Epithelial cell of prostate (primary cell): ENCODE measurements at regions not wholly inside any gene's neighbourhood (a gene's known extent, or its start where the extent isn't known, plus 50 kb on each side); places are given as distances from the start of the nearest gene placed in this dataset.

Source experiments
- DNase-seq: peaks from one replicate; pipeline ENCODE4 v3.0.0-alpha.2; 2011; ENCODE audit warnings: low read depth, low spot score
- H3K27ac ChIP-seq: fragments of 450-650 bp; 2 replicates; pipeline ENCODE4 v1.5.1; 2017; ENCODE audit warnings: mild to moderate bottlenecking

GRCh38 chr5:44663991-44664710 is 144.6 kb upstream of the MRPS30 start:
- no peak for DNase-seq
- peak overlapping the region; percentile 55 for H3K27ac ChIP-seq

- no peak overlapping the region for H3K27ac ChIP-seq
- DNase-seq = no peak
These were observed 146.9 kb upstream of the MRPS30 start for GRCh38 chr5:44661851-44662250.

- DNase-seq = peak; percentile 8
- no peak overlapping the region for H3K27ac ChIP-seq
These were observed 148.5 kb upstream of the MRPS30 start for GRCh38 chr5:44660251-44660650.

- no peak for DNase-seq
- no peak overlapping the region for H3K27ac ChIP-seq
These were observed 149.4 kb upstream of the MRPS30 start for GRCh38 chr5:44659334-44659733.

GRCh38 chr5:44652674-44653073 is 156.1 kb upstream of the MRPS30 start:
- H3K27ac ChIP-seq = no peak overlapping the region
- no peak for DNase-seq

- H3K27ac ChIP-seq = no peak overlapping the region
- no peak for DNase-seq
These were observed 162.7 kb upstream of the MRPS30 start for GRCh38 chr5:44646016-44646415.

- DNase-seq = no peak
These were observed 163.2 kb upstream of the MRPS30 start for GRCh38 chr5:44645502-44645901.

GRCh38 chr5:44644628-44645027 is 164.1 kb upstream of the MRPS30 start:
- no peak for DNase-seq
- no peak overlapping the region for H3K27ac ChIP-seq

More at GRCh38 chr5:44645502-44645901, 163.2 kb upstream of the MRPS30 start:
- no peak overlapping the region for H3K27ac ChIP-seq

- DNase-seq = no peak
- H3K27ac ChIP-seq = no peak overlapping the region
These were observed 166.9 kb upstream of the MRPS30 start for GRCh38 chr5:44641820-44642219.

- H3K27ac ChIP-seq = no peak overlapping the region
- DNase-seq = no peak
These were observed 167.7 kb upstream of the MRPS30 start for GRCh38 chr5:44640945-44641456.

- no peak for DNase-seq
- no peak overlapping the region for H3K27ac ChIP-seq
These were observed 170.6 kb upstream of the MRPS30 start for GRCh38 chr5:44637916-44638869.

- H3K27ac ChIP-seq = no peak overlapping the region
- DNase-seq = no peak
These were observed 176.4 kb upstream of the MRPS30 start for GRCh38 chr5:44632344-44632743.

GRCh38 chr5:44626846-44627245 is 181.9 kb upstream of the MRPS30 start:
- no peak overlapping the region for H3K27ac ChIP-seq
- no peak for DNase-seq

GRCh38 chr5:44622331-44622730 is 186.4 kb upstream of the MRPS30 start:
- DNase-seq = no peak
- no peak overlapping the region for H3K27ac ChIP-seq

GRCh38 chr5:44619875-44620610 is 188.7 kb upstream of the MRPS30 start:
- H3K27ac ChIP-seq = peak overlapping the region; percentile 63
- DNase-seq = peak; percentile 14

- H3K27ac ChIP-seq = no peak overlapping the region
- no peak for DNase-seq
These were observed 193.9 kb upstream of the MRPS30 start for GRCh38 chr5:44614845-44615244.

GRCh38 chr5:44613936-44614335 is 194.8 kb upstream of the MRPS30 start:
- no peak for DNase-seq
- H3K27ac ChIP-seq = no peak overlapping the region

- no peak overlapping the region for H3K27ac ChIP-seq
These were observed 202.8 kb upstream of the MRPS30 start for GRCh38 chr5:44605926-44606325.

GRCh38 chr5:44603496-44604272 is 205.1 kb upstream of the MRPS30 start:
- no peak for DNase-seq
- no peak overlapping the region for H3K27ac ChIP-seq

More at GRCh38 chr5:44605926-44606325, 202.8 kb upstream of the MRPS30 start:
- DNase-seq = no peak

GRCh38 chr5:44574678-44575077 is 185.5 kb upstream of the FGF10 start:
- DNase-seq = no peak

More at GRCh38 chr5:44574678-44575077, 185.5 kb upstream of the FGF10 start:
- H3K27ac ChIP-seq = no peak overlapping the region
